Bronchial epithelial cell (primary cell): ENCODE measurements at regions not wholly inside any gene's neighbourhood (a gene's known extent, or its start where the extent isn't known, plus 50 kb on each side); places are given as distances from the start of the nearest gene placed in this dataset.

Experiments used
- DNase-seq: peaks from one replicate; pipeline ENCODE4 v3.0.0-alpha.2; 2010; ENCODE audit warnings: low read depth
- FAIRE-seq: peaks from 2 replicates; lab custom pipeline; 2011; peaks lifted over from hg19 to GRCh38; lab: Jason Lieb, UNC
- H3K27me3 ChIP-seq: 2 replicates; pipeline ENCODE4 v1.5.1; 2011; ENCODE audit warnings: low read length; ENCODE audit not compliant: control insufficient read depth, insufficient read depth
- H3K36me3 ChIP-seq: 2 replicates; pipeline ENCODE4 v1.5.1; 2011; ENCODE audit warnings: low read length; ENCODE audit not compliant: control insufficient read depth, insufficient read depth
- H3K4me3 ChIP-seq: 2 replicates; pipeline ENCODE4 v1.5.1; 2011; ENCODE audit warnings: mild to moderate bottlenecking, low read depth, low read length, control low read depth
- TF ChIP-seq, protein P1 (sequence below): IDR thresholded peaks from 2 replicates; pipeline ENCODE4 v1.5.1; 2011; ENCODE audit warnings: mild to moderate bottlenecking, moderate library complexity, low read length, control low read depth, inconsistent platforms; ENCODE audit not compliant: insufficient read depth, severe bottlenecking

DNA sequence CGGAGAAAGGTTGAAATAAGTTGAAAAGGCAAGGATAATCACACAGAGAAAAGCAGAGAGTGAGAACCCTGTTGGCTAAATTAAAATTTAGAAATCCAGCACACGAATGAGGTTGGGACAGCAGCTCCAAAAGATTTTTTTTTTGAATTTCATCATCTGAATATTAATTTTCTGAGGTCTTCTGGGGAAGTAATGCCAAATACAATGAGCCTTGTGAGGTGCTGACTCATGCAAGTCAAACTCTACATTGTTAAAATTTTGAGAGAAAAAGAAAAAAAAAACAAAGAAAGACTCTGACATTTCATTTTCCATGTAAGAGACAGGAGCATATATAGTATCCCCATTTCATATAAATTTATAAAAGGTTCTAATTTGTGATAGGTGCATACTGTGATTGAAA lies 614.2 kb upstream of the CDH2 start:
- no peaks in the 10 kb centered on the region for H3K36me3 ChIP-seq
- no peak for DNase-seq
- TF ChIP-seq, protein P1, sequence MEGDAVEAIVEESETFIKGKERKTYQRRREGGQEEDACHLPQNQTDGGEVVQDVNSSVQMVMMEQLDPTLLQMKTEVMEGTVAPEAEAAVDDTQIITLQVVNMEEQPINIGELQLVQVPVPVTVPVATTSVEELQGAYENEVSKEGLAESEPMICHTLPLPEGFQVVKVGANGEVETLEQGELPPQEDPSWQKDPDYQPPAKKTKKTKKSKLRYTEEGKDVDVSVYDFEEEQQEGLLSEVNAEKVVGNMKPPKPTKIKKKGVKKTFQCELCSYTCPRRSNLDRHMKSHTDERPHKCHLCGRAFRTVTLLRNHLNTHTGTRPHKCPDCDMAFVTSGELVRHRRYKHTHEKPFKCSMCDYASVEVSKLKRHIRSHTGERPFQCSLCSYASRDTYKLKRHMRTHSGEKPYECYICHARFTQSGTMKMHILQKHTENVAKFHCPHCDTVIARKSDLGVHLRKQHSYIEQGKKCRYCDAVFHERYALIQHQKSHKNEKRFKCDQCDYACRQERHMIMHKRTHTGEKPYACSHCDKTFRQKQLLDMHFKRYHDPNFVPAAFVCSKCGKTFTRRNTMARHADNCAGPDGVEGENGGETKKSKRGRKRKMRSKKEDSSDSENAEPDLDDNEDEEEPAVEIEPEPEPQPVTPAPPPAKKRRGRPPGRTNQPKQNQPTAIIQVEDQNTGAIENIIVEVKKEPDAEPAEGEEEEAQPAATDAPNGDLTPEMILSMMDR: no peak
- H3K4me3 ChIP-seq: no peak overlapping the region
- H3K27me3 ChIP-seq: no peaks in the 10 kb centered on the region
- FAIRE-seq: no peak

DNA sequence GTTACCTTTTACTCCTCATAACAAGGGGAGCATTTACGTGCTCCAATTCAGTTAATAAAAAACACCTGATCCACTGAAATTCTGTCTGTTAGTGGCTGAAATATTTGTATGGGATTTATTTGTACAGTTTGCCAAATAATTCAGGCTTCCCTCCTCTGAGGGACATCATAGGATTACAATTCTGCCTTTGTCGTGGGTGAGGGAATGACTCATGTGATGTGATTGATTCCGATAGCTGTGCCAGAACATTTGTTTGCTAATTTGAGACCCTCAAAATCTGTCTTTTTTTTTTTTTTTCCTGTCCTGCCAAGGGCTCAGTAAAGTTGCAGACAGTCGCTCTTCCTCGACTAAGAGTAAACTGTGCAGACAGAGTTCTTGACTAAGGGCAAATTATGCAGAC lies 612.6 kb upstream of the CDH2 start:
- DNase-seq (no peak), FAIRE-seq (no peak)
- Histone ChIP-seq H3K27me3 (no peaks in the 10 kb centered on the region), H3K4me3 (no peak overlapping the region), H3K36me3 (no peaks in the 10 kb centered on the region)
- TF ChIP-seq, protein P1: no peak

DNA sequence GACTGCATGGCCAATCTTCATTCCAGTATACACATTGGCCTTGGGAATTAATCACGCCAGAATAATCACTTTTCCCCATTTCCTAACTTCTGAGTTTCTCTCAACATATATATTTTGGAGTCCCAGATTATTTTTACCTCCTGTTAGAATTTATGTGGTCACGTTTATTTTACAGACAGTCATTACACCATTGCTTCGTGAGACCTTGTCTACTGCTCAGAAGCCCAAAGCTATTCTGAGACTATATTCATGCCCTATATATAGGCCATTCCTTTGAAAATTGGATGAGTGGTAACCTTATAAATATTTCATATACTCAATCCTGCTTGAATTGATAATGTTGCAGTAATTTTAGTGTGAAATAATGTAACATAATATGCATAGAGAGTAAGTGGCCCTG lies 610.0 kb upstream of the CDH2 start:
- Histone ChIP-seq H3K4me3 (no peak overlapping the region), H3K36me3 (no peaks in the 10 kb centered on the region), H3K27me3 (no peaks in the 10 kb centered on the region)
- no peak for FAIRE-seq
- DNase-seq: no peak
- TF ChIP-seq, protein P1: no peak

DNA sequence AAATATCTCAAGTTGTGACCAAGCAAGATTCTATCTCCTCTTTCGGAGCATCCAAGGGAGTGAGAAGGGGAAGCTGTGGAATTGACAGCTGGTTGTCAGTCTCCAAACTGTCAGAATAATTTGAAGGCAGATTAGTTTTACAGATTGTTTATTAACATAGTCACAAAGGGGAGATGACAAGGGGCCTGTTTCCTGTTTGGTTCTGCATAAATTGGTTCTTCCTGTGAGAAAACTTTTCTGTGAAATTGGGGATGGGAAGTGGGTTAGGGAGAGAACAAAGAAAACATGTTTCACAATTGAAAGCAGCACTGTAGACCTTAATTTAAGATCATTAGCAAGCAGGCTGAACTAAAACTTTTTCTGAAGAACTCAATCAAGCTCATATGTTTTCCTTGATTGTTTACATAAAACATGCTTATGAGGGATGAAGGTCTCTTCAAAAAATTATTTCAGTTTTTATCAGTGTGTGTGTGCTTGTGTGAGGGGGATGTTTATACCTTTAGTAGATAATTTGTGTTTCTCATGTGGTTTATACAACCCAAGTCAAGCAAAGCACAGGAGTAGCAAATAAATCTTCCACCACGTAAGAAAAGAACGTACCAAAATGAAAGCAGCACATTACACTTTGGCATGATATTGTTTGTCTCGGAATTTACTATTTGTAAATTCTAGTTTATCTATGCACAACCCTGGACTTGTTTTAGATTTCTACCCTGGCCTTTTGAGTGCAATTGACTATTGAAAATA lies 604.9 kb upstream of the CDH2 start:
- DNase-seq: no peak
- TF ChIP-seq, protein P1: no peak
- no peak for FAIRE-seq
- Histone ChIP-seq H3K4me3 (no peak overlapping the region), H3K36me3 (no peaks in the 10 kb centered on the region), H3K27me3 (no peaks in the 10 kb centered on the region)

DNA sequence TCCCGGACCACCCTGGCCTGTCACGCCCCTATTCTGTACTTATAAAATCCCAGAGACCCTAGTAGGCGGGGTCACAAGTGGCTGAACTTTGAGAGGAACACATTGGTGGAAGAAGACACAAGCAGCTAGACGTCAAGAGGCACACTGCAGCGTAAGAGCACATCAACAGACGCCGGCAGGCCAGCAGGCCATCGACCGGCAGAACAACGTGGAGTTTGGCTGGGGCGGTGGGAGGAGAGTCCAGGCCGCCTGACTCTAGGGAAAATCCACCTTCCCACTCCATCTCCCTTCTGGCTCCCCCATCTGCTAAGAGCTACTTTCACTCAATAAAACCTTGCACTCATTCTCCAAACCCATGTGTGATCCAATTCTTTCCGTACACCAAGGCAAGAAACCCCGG lies 601.8 kb upstream of the CDH2 start:
- Histone ChIP-seq H3K36me3 (no peaks in the 10 kb centered on the region), H3K4me3 (no peak overlapping the region), H3K27me3 (no peaks in the 10 kb centered on the region)
- FAIRE-seq (no peak), DNase-seq (no peak)
- TF ChIP-seq, protein P1: no peak

DNA sequence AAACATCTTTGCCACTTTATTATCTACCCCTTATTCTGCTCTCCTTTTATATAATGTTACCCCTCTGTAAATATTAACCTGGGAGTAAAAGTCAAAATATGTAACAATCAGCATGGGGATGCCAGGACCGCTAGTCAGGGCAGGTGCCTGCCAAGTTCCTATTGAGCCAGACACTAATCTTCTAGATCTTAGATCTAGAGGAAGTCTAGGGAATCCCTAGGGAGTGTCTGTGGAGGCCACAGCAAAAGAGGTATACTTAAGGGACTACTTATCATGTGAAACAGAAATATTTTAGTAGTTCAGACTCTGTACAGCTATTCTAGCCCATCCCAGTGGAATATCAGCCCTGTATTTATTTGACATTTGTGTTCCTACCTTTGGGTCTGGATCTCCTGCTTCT lies 600.8 kb upstream of the CDH2 start:
- no peak for FAIRE-seq
- DNase-seq: no peak
- Histone ChIP-seq H3K4me3 (no peak overlapping the region), H3K36me3 (no peaks in the 10 kb centered on the region), H3K27me3 (no peaks in the 10 kb centered on the region)
- TF ChIP-seq, protein P1: no peak
